GM19452 (cell line): ENCODE measurements at regions not wholly inside any gene's neighbourhood (a gene's known extent, or its start where the extent isn't known, plus 50 kb on each side); places are given as distances from the start of the nearest gene placed in this dataset.
"Not testable (repeated sequence)": the region's sequence is repeated elsewhere in the genome, so short reads cannot be mapped to it uniquely, and the experiment has no call there.

Source experiments
- ATAC-seq: cut with Tn5 transposase; IDR thresholded peaks from one replicate; pipeline ENCODE4 v1.9.1; 2021; ENCODE audit not compliant: unreplicated experiment

DNA sequence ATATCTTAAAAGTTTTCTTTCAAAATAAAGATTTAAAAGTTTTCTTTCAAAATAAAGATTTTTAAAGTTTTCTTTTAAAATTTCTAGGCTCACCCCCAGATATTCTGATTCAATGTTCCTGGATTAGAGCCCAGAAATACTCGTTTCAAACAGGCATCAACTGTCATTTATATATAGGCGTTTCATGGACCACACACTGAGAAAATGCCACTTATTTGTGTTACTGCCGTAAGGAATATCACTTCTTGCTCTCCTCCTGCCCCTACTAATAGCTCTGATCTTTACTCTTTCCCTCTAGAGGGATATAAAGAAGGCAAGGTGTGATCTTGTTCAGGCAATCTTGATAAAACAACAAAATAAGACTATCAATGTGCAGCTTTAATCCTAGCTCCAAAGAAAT is 1324.1 kb downstream of the CDH8 start:
- ATAC-seq = no peak

DNA sequence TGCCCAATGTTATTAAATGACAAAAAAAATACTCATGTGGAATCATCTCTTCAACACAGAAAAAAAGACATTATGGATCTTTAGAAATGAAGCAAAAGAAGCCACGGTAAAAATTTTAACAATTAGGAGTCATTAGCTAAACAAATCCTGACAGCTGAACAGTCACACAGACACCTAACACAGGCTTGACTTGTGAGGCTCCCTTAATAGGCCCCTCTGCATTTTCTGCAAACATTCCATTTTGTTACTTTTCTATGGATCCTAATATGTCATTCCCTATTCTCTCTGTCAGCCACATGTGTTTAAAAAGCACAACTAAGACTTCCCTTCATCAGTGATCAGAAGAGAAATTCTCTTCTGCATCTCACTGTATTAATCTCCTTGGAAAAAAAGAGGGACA is 1331.5 kb downstream of the CDH8 start:
- ATAC-seq = no peak

DNA sequence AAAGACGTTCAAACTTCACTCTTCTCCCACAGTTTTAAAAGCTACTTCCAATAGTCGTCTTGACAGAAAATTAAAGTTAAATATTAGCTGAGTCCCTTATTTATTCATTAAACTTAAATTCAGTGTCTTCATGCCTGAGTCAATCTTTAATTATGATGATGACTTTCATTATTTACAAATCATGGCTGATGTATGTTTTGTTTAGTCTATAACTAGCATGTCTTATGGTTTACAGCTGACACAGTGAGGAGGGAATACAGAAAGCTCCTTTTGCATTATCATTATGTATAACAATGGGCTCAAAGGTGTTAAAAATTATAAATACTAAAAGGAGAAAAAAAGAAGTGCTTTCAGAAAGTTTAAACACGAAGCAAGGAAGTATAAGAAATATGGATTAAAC is 1333.1 kb downstream of the CDH8 start:
- no peak for ATAC-seq

- ATAC-seq = no peak
Measured at GRCh38 chr16:60686824-60687223, 1349.4 kb downstream of the CDH8 start.

DNA sequence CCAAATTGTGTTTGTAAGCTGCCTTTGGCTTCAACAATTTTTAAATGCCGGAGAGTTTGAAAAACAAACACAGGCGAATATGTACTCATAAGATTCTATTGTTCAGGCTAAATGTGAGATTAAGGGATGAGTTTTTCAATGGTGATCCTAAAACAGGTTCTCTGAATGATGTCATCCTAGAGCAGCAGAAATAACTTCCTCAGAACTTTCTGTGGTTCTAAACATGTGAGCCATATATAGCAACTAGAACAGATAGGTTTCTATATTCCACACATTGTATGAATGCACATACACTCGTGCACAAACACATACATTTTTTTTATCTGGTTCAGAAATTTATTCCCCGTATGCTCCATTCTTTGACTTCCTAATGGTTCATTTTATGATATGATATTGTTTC is 1352.2 kb downstream of the CDH8 start:
- no peak for ATAC-seq

GRCh38 chr16:60682219-60682618 is 1354.0 kb downstream of the CDH8 start:
- no peak for ATAC-seq

- ATAC-seq = no peak
Measured at GRCh38 chr16:60681043-60681442, 1355.2 kb downstream of the CDH8 start.

GRCh38 chr16:60675022-60675421 is 1361.2 kb downstream of the CDH8 start:
- no peak for ATAC-seq

DNA sequence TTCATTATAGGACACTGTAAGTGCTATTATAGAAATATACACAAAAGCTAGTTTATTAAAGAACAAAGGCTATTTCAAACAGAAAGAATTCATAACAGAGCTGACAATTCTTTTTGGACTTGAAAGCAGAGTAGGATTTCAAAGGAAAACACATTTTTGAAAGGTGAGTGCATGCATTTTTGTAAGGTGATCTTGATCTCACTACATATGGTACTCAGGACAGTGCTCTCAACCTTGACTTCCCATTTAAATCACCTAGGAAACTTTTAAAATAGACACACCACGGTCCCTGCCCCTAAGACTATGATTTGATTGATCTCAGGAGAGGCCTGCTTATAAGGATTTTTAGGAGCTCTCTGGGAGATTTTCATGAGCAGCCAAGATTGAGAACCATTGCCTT is 1362.0 kb downstream of the CDH8 start:
- ATAC-seq = no peak

DNA sequence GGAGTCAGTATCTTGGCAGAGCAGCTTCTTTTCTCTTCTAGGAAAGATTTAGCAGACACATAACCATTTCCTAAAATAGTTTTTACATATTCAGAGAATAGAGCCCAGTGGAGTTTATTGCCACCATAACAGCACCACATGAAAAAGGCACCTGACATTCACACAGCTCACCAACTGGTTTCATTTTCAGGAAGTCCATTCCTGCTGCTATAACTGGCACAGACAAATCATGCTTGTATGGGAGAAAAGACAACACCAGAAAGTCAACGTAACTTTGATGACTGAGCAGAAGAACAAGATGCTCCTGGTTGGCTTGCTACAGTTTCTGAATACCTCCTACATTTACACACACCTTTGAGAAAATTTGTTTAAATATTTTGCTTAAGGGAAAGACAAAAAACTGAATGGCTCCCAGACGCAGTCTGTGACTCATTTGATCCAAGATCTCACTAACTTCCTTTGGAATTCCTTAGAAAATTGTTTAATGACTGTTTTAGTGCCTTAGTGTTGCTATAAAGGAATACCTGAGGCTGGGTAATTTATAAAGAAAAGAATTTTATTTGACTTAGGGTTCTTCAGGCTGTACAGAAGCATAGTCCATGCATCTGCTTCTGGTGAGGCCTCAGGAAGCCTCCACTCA is 1380.6 kb downstream of the CDH8 start:
- no peak for ATAC-seq

DNA sequence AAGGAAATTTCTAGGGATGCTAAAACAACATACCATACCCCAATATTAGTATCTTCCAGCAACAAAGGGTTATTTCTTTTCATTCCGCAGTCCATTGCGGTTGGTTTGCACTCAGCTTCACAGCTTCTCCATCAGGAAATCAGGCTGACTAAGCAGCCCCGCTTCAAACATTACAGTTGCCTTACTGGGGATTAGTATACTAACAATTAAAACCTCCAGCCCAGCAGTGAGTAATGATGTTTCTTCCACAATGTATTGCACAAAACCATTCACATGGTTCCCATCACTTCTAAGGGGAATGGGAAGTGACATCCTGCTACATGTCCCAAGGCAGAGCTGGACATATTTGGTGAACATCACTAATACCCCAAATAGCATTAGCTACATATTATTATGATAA is 1384.9 kb downstream of the CDH8 start:
- no peak for ATAC-seq

- ATAC-seq = no peak
Measured at GRCh38 chr16:60648290-60648689, 1387.9 kb downstream of the CDH8 start.

GRCh38 chr16:60647388-60647787 is 1388.8 kb downstream of the CDH8 start:
- not testable (repeated sequence) for ATAC-seq

DNA sequence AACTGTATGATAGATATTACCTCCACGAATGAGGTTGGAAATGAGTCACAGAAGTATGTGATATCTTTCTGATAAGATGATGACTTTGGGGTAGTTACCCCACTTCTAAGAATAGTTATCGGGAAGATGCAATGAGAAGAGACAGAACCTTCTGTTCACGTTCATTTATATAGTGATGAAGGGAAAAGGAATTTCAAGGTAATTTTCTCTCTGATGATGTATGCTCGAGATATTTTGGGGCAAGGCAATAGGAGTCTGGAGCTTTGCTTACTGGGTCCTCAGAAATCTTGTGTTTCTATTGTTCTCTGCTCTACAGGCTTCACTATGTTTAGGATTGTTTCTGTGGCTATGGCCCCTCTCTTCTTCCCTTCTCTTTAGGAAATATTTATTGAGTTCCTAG is 1389.6 kb downstream of the CDH8 start:
- no peak for ATAC-seq

DNA sequence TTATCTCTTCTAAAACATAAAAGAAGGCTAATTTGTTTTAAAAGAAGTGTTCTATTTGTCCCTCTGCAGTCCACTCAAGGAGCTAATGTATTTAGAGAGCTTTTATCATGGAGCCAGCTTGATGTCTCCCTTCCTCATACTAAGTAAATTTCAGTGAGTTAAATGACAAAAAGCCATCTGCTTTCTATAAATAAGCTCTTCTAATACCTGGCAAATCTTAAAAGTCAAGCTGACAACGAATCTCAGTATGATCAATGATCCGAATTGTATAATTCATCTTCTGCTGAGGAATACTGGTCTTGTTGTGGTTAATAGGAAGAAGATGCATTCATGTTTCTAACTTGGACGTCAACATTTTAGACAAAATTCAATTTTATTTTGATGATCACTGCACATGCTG is 1390.7 kb downstream of the CDH8 start:
- no peak for ATAC-seq

GRCh38 chr16:60642956-60643355 is 1393.3 kb downstream of the CDH8 start:
- ATAC-seq = no peak

DNA sequence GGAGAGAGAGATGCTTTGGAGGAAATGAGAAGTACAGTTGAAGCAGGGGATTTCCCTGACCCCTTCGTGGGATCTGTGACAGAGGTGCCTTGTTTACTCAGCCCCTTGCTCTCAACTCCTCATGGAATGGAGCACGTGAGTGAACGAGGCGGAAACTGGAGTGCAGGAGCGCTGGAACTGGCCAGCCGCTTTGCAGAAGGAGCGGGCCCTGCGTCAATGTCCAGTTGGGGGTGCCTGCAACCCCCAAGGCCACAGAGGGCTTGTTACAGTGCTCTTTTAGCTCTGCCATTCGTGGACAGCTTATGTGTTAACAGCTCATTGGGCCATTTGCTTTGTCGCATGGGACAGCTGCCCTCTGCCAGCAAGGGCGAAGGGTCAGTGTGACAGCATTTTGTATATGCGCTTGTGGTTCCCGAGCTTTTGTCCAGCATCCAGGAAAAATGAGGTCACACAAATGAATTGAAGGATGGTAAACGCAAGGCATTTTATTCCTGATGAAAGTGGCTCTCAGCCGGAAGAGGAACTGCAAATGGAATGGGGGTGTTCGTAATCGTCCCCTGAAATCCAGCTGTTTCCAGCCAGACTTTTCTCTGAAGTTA is 1395.1 kb downstream of the CDH8 start:
- ATAC-seq = no peak

GRCh38 chr16:60640038-60640437 is 1396.2 kb downstream of the CDH8 start:
- no peak for ATAC-seq

GRCh38 chr16:60636636-60637035 is 1399.6 kb downstream of the CDH8 start:
- ATAC-seq = not testable (repeated sequence)

DNA sequence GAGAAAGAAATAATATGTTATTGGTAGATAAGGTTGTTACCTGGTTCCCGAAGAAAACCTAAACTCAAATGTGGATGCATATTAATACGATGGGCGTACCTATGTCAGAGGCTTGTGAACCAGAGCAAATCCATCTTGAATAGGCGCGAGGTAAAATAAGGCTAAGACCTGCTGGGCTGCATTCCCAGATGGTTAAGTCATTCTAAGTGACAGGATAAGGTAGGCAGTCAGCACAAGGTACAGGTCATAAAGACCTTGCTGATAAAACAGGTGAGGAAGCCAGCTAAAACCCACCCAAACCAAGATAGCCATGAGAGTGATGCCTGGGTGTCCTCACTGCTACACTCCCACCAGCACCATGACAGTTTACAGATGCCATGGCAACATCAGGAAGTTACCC is 1400.1 kb downstream of the CDH8 start:
- ATAC-seq = no peak

GRCh38 chr16:60635548-60635947 is 1400.7 kb downstream of the CDH8 start:
- ATAC-seq = no peak

- ATAC-seq = no peak
Measured at GRCh38 chr16:60611844-60612243, 1424.4 kb downstream of the CDH8 start.

DNA sequence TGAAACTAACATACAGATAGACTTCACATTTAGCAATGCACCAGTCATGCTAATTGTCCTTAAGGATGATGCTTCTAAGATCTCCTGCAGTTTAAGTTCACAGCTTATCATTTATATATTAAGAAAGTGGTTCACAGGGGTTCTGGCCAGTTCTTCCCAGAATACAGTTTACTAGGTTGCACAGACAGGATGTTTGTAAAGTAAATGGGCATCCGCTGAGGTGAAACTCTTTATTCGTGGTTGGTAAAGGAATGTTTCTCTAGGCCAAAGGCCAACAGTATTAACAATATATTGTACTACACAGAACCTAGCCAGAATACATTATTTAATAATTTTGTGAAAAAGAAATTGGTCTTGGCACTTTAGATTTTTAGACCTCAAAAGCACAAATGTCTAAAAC is 1427.3 kb downstream of the CDH8 start:
- no peak for ATAC-seq
